Nephron (organoid): ENCODE measurements at regions not wholly inside any gene's neighbourhood (a gene's known extent, or its start where the extent isn't known, plus 50 kb on each side); places are given as distances from the start of the nearest gene placed in this dataset.
"Not testable (repeated sequence)": the region's sequence is repeated elsewhere in the genome, so short reads cannot be mapped to it uniquely, and the experiment has no call there.

ENCODE experiments used
- H3K27ac Mint-ChIP-seq, 3 experiments: 2 replicates each; pipeline ENCODE4 v1.8.0; 2020; ENCODE audit warnings: mixed read lengths in 3 of 3, mild to moderate bottlenecking in 2 of 3, moderate library complexity in 1 of 3
- H3K27me3 Mint-ChIP-seq: 2 replicates; pipeline ENCODE4 v1.8.0; 2021; ENCODE audit warnings: low read depth, mild to moderate bottlenecking, moderate library complexity, mixed read lengths
- H3K36me3 Mint-ChIP-seq: 2 replicates; pipeline ENCODE4 v1.8.0; 2020; ENCODE audit warnings: low read depth, mixed read lengths
- H3K4me1 Mint-ChIP-seq: 2 replicates; pipeline ENCODE4 v1.8.0; 2020; ENCODE audit warnings: mixed read lengths
- H3K4me3 Mint-ChIP-seq, 3 experiments: 2 replicates each; pipeline ENCODE4 v1.8.0; 2020; ENCODE audit warnings: mild to moderate bottlenecking in 3 of 3, mixed read lengths in 3 of 3, moderate library complexity in 2 of 3
- H3K9me3 Mint-ChIP-seq: 2 replicates; pipeline ENCODE4 v1.8.0; 2020; ENCODE audit warnings: mixed read lengths
- TF ChIP-seq, protein P1 (sequence below), 3 experiments: fragments of 200-600 bp; sonication (generic); IDR thresholded peaks; one replicate each; pipeline ENCODE4 v1.5.0; 2021; ENCODE audit warnings: antibody characterized with exemption in 3 of 3; ENCODE audit not compliant: unreplicated experiment in 3 of 3

DNA sequence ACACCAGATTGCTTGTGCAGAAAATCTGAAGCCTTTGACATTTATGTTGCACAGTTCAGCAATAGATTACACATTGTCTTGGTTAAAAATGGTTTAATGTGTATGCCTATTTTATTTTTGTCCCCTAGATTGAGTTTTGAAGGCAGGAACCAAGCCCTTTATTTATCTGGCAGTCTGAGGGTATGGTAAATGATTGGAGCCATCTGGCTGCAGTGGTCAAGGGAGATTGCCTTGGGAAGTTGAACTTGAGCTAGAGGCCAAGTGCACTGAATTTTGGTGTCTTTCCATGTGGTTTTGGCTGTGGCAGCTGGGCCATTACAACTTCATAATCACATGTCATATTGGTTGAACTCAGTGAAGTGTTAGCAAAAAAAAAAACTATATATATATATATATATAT is 248.7 kb upstream of the C2CD4B start:
- Mint-ChIP-seq H3K4me1 (peaks cover 90% of the 10 kb centered on the region), H3K4me3 (no peak overlapping the region), H3K9me3 (no peaks in the 10 kb centered on the region)

DNA sequence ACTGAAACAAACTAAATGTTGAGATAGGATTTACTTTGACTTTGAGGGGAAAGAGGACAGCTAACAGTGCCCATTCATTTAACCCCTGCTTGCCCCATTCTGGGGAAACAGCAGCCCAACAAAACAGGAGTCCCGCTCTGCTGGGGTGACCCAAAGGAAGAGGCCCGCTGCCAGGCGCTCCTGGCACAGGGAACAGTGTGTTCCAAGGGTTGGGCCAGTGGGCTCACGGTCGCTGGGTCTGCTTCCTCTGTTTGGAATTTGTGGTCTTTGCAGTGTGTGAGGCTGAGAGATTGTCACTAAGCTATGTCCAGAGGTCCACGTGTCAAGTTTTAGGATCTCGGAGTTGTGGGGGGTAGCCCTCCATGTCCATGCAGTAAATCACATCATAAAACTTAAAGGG is 250.4 kb upstream of the C2CD4B start:
- H3K9me3 Mint-ChIP-seq: no peaks in the 10 kb centered on the region
- TF ChIP-seq, protein P1, sequence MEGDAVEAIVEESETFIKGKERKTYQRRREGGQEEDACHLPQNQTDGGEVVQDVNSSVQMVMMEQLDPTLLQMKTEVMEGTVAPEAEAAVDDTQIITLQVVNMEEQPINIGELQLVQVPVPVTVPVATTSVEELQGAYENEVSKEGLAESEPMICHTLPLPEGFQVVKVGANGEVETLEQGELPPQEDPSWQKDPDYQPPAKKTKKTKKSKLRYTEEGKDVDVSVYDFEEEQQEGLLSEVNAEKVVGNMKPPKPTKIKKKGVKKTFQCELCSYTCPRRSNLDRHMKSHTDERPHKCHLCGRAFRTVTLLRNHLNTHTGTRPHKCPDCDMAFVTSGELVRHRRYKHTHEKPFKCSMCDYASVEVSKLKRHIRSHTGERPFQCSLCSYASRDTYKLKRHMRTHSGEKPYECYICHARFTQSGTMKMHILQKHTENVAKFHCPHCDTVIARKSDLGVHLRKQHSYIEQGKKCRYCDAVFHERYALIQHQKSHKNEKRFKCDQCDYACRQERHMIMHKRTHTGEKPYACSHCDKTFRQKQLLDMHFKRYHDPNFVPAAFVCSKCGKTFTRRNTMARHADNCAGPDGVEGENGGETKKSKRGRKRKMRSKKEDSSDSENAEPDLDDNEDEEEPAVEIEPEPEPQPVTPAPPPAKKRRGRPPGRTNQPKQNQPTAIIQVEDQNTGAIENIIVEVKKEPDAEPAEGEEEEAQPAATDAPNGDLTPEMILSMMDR (IDR thresholded peaks at IDR 0.05; ENCODE audit: unreplicated experiment in 3 of 3): no peak
- H3K4me1 Mint-ChIP-seq: peaks cover 85% of the 10 kb centered on the region

More for the DNA sequence above, 248.7 kb upstream of the C2CD4B start:
- H3K36me3 Mint-ChIP-seq: no peaks in the 10 kb centered on the region
- TF ChIP-seq, protein P1 (IDR thresholded peaks at IDR 0.05; ENCODE audit: unreplicated experiment in 3 of 3): no peak
- H3K27me3 Mint-ChIP-seq: no peaks in the 10 kb centered on the region
- H3K27ac Mint-ChIP-seq: peak overlapping the region; percentile 76 to 95 (median 83)

DNA sequence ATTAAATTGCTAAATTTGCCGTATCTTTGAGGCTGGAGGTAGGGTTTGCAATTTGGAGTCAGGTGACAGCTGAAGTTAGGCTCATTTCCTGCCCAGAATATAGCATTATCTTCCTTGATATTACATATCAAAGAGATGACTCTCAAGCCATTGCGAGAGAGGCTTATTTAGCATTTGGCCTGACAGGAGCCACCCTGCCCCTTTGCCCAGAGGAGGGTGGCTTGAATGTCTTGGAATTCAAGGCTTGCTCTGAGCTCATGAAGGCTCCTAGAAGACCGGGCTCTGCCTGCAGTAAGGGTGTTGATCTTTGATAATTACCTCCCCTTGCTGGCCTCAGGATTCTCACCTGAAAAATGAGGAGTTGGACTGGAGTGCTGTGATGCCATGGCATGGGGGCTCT is 251.4 kb upstream of the C2CD4B start:
- H3K9me3 Mint-ChIP-seq: no peaks in the 10 kb centered on the region
- H3K4me1 Mint-ChIP-seq: peaks cover 75% of the 10 kb centered on the region
- peak overlapping the region in 1 of 3 experiments; percentile 76 for H3K27ac Mint-ChIP-seq
- no peaks in the 10 kb centered on the region for H3K27me3 Mint-ChIP-seq
- no peak overlapping the region for H3K4me3 Mint-ChIP-seq
- TF ChIP-seq, protein P1 (IDR thresholded peaks at IDR 0.05; ENCODE audit: unreplicated experiment in 3 of 3): no peak
- H3K36me3 Mint-ChIP-seq: no peaks in the 10 kb centered on the region

More for the DNA sequence above, 250.4 kb upstream of the C2CD4B start:
- Mint-ChIP-seq H3K27ac (peak overlapping the region in 2 of 3 experiments; percentile 48 to 76), H3K27me3 (no peaks in the 10 kb centered on the region), H3K36me3 (no peaks in the 10 kb centered on the region), H3K4me3 (no peak overlapping the region)

DNA sequence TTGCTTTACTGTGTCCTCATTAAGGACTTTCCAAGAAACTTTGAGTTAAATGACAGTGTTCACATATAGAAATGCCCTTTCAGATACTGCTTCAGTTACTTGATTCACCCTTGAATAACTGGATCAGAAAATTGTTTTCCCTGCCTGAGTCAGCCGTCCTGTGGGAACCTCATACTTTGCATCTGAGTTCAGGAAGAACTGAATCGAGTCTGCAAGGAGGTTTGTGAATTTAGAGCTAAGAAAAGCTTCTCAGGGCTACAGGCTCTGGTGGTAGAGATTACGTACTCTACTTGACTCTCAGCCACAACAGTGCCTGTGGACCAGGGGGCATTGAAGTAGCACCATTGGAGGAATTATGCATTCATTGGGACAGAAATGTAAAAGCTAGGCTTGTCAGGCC is 252.4 kb upstream of the C2CD4B start:
- Mint-ChIP-seq H3K9me3 (no peaks in the 10 kb centered on the region), H3K27ac (peak overlapping the region; percentile 68 to 82 (median 68)), H3K4me3 (no peak overlapping the region), H3K4me1 (peaks cover 66% of the 10 kb centered on the region), H3K36me3 (no peaks in the 10 kb centered on the region), H3K27me3 (no peaks in the 10 kb centered on the region)
- TF ChIP-seq, protein P1 (IDR thresholded peaks at IDR 0.05; ENCODE audit: unreplicated experiment in 3 of 3): no peak

DNA sequence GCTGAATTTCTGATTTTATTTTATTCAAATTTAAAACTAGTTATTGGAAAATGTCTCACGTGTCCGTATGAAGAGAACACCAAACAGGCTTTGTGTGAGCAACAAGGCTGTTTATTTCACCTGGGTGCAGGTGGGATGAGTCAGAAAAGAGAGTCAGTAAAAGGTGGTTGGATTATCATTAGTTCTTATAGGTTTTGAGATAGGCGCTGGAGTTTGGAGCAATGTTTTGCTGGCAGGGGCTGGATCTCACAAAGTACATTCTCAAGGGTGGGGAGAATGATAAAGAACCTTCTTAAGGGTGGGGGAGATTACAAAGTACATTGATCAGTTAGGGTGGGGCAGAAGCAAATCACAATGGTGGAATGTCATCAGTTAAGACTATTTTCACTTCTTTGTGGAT is 253.4 kb upstream of the C2CD4B start:
- not testable (repeated sequence) for H3K36me3 Mint-ChIP-seq, H3K9me3 Mint-ChIP-seq, H3K4me3 Mint-ChIP-seq, H3K27me3 Mint-ChIP-seq
- H3K27ac Mint-ChIP-seq: peak overlapping the region; percentile 68 to 82 (median 68)
- H3K4me1 Mint-ChIP-seq: peaks cover 55% of the 10 kb centered on the region

DNA sequence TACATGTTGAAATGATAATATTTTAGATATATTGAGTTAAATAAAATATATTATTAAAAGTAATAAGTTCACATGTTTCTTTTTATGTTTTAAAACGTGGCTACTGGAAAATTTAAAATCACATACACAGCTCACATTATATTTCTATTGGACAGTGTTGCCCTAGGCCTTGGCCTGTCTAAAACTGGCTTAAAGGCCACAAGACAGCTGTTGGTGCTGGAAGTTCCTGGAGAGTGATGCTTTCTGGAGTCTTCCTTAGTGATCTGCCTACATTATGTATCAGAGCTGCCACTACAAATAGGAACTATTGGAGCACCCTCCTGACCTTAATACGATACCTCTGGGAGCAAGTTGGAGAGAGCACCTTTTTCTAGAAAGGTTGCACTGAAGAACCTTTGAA is 254.1 kb upstream of the C2CD4B start:
- Mint-ChIP-seq H3K27me3 (no peaks in the 10 kb centered on the region), H3K4me3 (no peak overlapping the region), H3K27ac (peak overlapping the region; percentile 73 to 94 (median 92)), H3K4me1 (peaks cover 48% of the 10 kb centered on the region), H3K36me3 (no peaks in the 10 kb centered on the region), H3K9me3 (no peaks in the 10 kb centered on the region)
- TF ChIP-seq, protein P1 (IDR thresholded peaks at IDR 0.05; ENCODE audit: unreplicated experiment in 3 of 3): no peak

DNA sequence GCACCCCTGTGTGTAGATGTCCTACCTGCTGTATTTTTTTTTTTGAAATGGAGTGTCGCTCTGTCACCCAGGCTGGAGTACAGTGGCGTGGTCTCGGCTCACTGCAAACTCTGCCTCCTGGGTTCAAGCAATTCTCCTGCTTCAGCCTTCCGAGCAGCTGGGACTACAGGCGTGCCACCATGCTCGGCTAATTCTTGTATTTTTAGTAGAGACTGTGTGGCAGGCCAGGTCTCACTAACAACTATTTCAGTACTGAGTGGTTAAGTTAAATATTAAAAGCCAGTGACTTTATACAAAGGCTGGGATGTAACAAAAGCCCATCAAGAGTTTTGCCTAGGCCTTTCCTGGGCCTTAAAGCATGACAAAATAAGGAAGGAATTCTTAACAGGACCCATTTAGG is 255.3 kb upstream of the C2CD4B start:
- not testable (repeated sequence) for H3K4me3 Mint-ChIP-seq, H3K36me3 Mint-ChIP-seq, H3K27me3 Mint-ChIP-seq, H3K9me3 Mint-ChIP-seq
- H3K27ac Mint-ChIP-seq: peak overlapping the region; percentile 89 to 94 (median 92)
- H3K4me1 Mint-ChIP-seq: peaks cover 39% of the 10 kb centered on the region
